ENCODE measurements at regions not wholly inside any gene's neighbourhood (a gene's known extent, or its start where the extent isn't known, plus 50 kb on each side); places are given as distances from the start of the nearest gene placed in this dataset.
A peak's percentile ranks its signal among the peaks of the same experiment; 100 is the strongest.

GRCh38 chr5:142235050-142235797, 89.6 kb downstream of the SPRY4 start (continued):
- TF ChIP-seq RFX5 (IDR thresholded peaks at IDR 0.05; ENCODE audit: borderline replicate concordance, low read depth, low read length) (no peak), BACH1 (IDR thresholded peaks at IDR 0.05; ENCODE audit: low read length) (no peak), MAX (IDR thresholded peaks at IDR 0.05) (0 out of 2 replicates have a peak, but pooled peaks have one; percentile 65), TCF12 (IDR thresholded peaks at IDR 0.05; ENCODE audit: low read depth, low read length) (peak; percentile 92), EGR1 (IDR thresholded peaks at IDR 0.05; ENCODE audit: borderline replicate concordance, low read depth, low read length) (peak; percentile 29), CBX5 (IDR thresholded peaks at IDR 0.05; ENCODE audit: low read depth, low read length) (no peak), POLR2A (IDR thresholded peaks at IDR 0.05; ENCODE audit: control extremely low read depth in 1 of 2, low read depth in 2 of 2, low read length in 2 of 2) (peak in 1 of 2 experiments; percentile 45; a peak in 1 of 3 replicates), SIX5 (IDR thresholded peaks at IDR 0.05; ENCODE audit: low read depth, low read length) (no peak), TAF7 (optimal IDR thresholded peaks at IDR 0.05; ENCODE audit: borderline replicate concordance, low read depth, low read length) (no peak), SUZ12 (IDR thresholded peaks at IDR 0.05; ENCODE audit: low read length) (no peak), SP2 (IDR thresholded peaks at IDR 0.05; ENCODE audit: low read length) (no peak), SP1 (IDR thresholded peaks at IDR 0.05; ENCODE audit: low read depth, low read length) (peak; percentile 71; the same call in 1 of the 2 replicates), RXRA (IDR thresholded peaks at IDR 0.05; ENCODE audit: insufficient read depth, low read depth, low read length) (no peak), ASH2L (IDR thresholded peaks at IDR 0.05; ENCODE audit: low read length) (no peak), SIRT6 (IDR thresholded peaks at IDR 0.05; ENCODE audit: low read length) (no peak), HDAC2 (IDR thresholded peaks at IDR 0.05; ENCODE audit: borderline replicate concordance in 1 of 2, low read depth in 2 of 2, low read length in 2 of 2) (peak in 1 of 2 experiments; percentile 11; a peak in 1 of 4 replicates), YY1 (IDR thresholded peaks at IDR 0.05; ENCODE audit: low read depth, low read length) (peak; percentile 68; the same call in 1 of the 2 replicates), POU5F1 (IDR thresholded peaks at IDR 0.05; ENCODE audit: low read depth, low read length) (no peak), EP300 (IDR thresholded peaks at IDR 0.05; ENCODE audit: borderline replicate concordance in 1 of 2, low read depth in 2 of 2, low read length in 2 of 2) (peak in 1 of 2 experiments; percentile 93; a peak in 2 of 3 replicates), TAF1 (IDR thresholded peaks at IDR 0.05; ENCODE audit: low read depth, low read length) (0 out of 2 replicates have a peak, but pooled peaks have one; percentile 22)
- TF ChIP-seq, protein P1, sequence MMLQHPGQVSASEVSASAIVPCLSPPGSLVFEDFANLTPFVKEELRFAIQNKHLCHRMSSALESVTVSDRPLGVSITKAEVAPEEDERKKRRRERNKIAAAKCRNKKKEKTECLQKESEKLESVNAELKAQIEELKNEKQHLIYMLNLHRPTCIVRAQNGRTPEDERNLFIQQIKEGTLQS (IDR thresholded peaks at IDR 0.05; ENCODE audit: insufficient read depth, low read depth, low read length): no peak
- TF ChIP-seq, protein P2, sequence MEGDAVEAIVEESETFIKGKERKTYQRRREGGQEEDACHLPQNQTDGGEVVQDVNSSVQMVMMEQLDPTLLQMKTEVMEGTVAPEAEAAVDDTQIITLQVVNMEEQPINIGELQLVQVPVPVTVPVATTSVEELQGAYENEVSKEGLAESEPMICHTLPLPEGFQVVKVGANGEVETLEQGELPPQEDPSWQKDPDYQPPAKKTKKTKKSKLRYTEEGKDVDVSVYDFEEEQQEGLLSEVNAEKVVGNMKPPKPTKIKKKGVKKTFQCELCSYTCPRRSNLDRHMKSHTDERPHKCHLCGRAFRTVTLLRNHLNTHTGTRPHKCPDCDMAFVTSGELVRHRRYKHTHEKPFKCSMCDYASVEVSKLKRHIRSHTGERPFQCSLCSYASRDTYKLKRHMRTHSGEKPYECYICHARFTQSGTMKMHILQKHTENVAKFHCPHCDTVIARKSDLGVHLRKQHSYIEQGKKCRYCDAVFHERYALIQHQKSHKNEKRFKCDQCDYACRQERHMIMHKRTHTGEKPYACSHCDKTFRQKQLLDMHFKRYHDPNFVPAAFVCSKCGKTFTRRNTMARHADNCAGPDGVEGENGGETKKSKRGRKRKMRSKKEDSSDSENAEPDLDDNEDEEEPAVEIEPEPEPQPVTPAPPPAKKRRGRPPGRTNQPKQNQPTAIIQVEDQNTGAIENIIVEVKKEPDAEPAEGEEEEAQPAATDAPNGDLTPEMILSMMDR (IDR thresholded peaks at IDR 0.05; ENCODE audit: control extremely low read depth in 1 of 3, insufficient read depth in 1 of 3, low read depth in 1 of 3, low read length in 3 of 3): no peak
